H1 (cell line): ENCODE measurements at regions not wholly inside any gene's neighbourhood (a gene's known extent, or its start where the extent isn't known, plus 50 kb on each side); places are given as distances from the start of the nearest gene placed in this dataset.

Experiments
- CTCF ChIA-PET: fragments of 300-600 bp; sonication (Branson Sonifier 250); formaldehyde crosslinking; loops from one replicate; lab custom pipeline; 2021; ENCODE audit not compliant: partially characterized antibody; lab: Charles Lee
- POLR2A ChIA-PET: fragments of 300-600 bp; sonication (Branson Sonifier 250); formaldehyde crosslinking; loops from one replicate; lab custom pipeline; 2021; ENCODE audit warnings: inconsistent platforms; ENCODE audit not compliant: partially characterized antibody; lab: Charles Lee
- DNase-seq, 2 experiments: peaks; one replicate each; pipeline versions ENCODE4 v3.0.0 to v3.0.0-alpha.2; 2010 to 2022; ENCODE audit warnings: low spot score in 2 of 2, low read depth in 1 of 2, mixed read lengths in 1 of 2
- FAIRE-seq: peaks from 2 replicates; lab custom pipeline; 2011; peaks lifted over from hg19 to GRCh38; lab: Jason Lieb, UNC
- H2AFZ ChIP-seq: 2 replicates; pipeline ENCODE4 v1.8.1; 2012; ENCODE audit warnings: low read length, inconsistent platforms
- H2AK5ac ChIP-seq: 2 replicates; pipeline ENCODE4 v1.6.1; 2013; ENCODE audit warnings: low read depth, low read length
- H2BK120ac ChIP-seq: replicated peaks from 2 replicates; pipeline ENCODE3; 2013; ENCODE audit warnings: low read depth, low read length, inconsistent platforms
- H2BK12ac ChIP-seq: 2 replicates; pipeline ENCODE4 v1.6.1; 2013; ENCODE audit warnings: low read depth, low read length
- H2BK15ac ChIP-seq: 2 replicates; pipeline ENCODE4 v1.6.1; 2013; ENCODE audit warnings: low read length
- H2BK20ac ChIP-seq: 2 replicates; pipeline ENCODE4 v1.6.1; 2013; ENCODE audit warnings: low read length
- H2BK5ac ChIP-seq: 2 replicates; pipeline ENCODE4 v1.6.1; 2013; ENCODE audit warnings: low read depth, low read length
- H3K14ac ChIP-seq: 2 replicates; pipeline ENCODE4 v1.6.1; 2013; ENCODE audit warnings: inconsistent platforms; ENCODE audit not compliant: insufficient read length
- H3K18ac ChIP-seq: 2 replicates; pipeline ENCODE4 v1.6.1; 2013; ENCODE audit warnings: low read length; ENCODE audit errors: extremely low read depth
- H3K23ac ChIP-seq: 2 replicates; pipeline ENCODE4 v1.6.1; 2013; ENCODE audit warnings: inconsistent platforms; ENCODE audit not compliant: insufficient read length
- H3K23me2 ChIP-seq: 2 replicates; pipeline ENCODE4 v1.6.1; 2013; ENCODE audit warnings: low read depth, low read length
- H3K27ac ChIP-seq: 2 replicates; pipeline ENCODE4 v1.6.1; 2011; ENCODE audit warnings: low read depth, low read length, inconsistent platforms
- H3K27me3 ChIP-seq, 4 experiments: replicated peaks in 1 of 4; 1 replicate in 1 of 4; 2 replicates in 3 of 4; pipeline versions ENCODE4 v1.6.1 to v1.8.1; 2011 to 2013; ENCODE audit warnings: low read length in 3 of 4, mild to moderate bottlenecking in 3 of 4, inconsistent platforms in 2 of 4, mixed read lengths in 2 of 4, moderate library complexity in 1 of 4; ENCODE audit not compliant: control insufficient read depth in 3 of 4, insufficient read depth in 3 of 4; ENCODE audit errors: extremely low read depth in 1 of 4
- H3K36me3 ChIP-seq, 4 experiments: 2 replicates each; pipeline versions ENCODE4 v1.6.1 to v1.8.1; 2011 to 2013; ENCODE audit warnings: mild to moderate bottlenecking in 4 of 4, low read length in 3 of 4, moderate library complexity in 2 of 4, control low read depth in 1 of 4, inconsistent platforms in 1 of 4; ENCODE audit not compliant: insufficient read depth in 4 of 4, control insufficient read depth in 2 of 4
- H3K4ac ChIP-seq: replicated peaks from 2 replicates; pipeline ENCODE3; 2013; ENCODE audit warnings: low read length, low read depth, mixed read lengths, inconsistent platforms; ENCODE audit not compliant: insufficient read length
- H3K4me1 ChIP-seq, 4 experiments: replicated peaks in 1 of 4; 1 replicate in 1 of 4; 2 replicates in 3 of 4; pipeline versions ENCODE4 v1.6.1 to v1.8.1; 2011 to 2013; ENCODE audit warnings: low read length in 3 of 4, inconsistent platforms in 2 of 4, mixed read lengths in 1 of 4; ENCODE audit not compliant: insufficient read depth in 4 of 4, control insufficient read depth in 3 of 4
- H3K4me2 ChIP-seq, 2 experiments: 2 replicates each; pipeline versions ENCODE4 v1.6.1 to v1.8.1; 2011 to 2013; ENCODE audit warnings: low read depth in 2 of 2, low read length in 2 of 2, control low read depth in 1 of 2, inconsistent platforms in 1 of 2, mild to moderate bottlenecking in 1 of 2; ENCODE audit not compliant: insufficient read depth in 1 of 2
- H3K4me3 ChIP-seq, 4 experiments: fragments of 200-600, 300-600 bp in 1 of 4; sonication (generic), shearing (Covaris generic), sonication (Bioruptor Twin) in 1 of 4; 2 replicates each; pipeline versions ENCODE4 v1.5.1 to v1.8.1; 2011 to 2016; ENCODE audit warnings: low read length in 4 of 4, low read depth in 3 of 4, control low read depth in 2 of 4, inconsistent platforms in 2 of 4, mild to moderate bottlenecking in 2 of 4, mixed read lengths in 1 of 4, moderate library complexity in 1 of 4; ENCODE audit not compliant: insufficient read depth in 2 of 4; ENCODE audit errors: extremely low read depth in 1 of 4
- H3K56ac ChIP-seq: replicated peaks from 2 replicates; pipeline ENCODE3; 2013; ENCODE audit warnings: low read depth, mild to moderate bottlenecking, mixed read lengths, low read length, inconsistent platforms; ENCODE audit not compliant: insufficient read length
- H3K79me1 ChIP-seq: 2 replicates; pipeline ENCODE4 v1.6.1; 2013; ENCODE audit warnings: low read depth, low read length, control low read depth
- H3K79me2 ChIP-seq, 2 experiments: 2 replicates each; pipeline versions ENCODE4 v1.6.1 to v1.8.1; 2012 to 2013; ENCODE audit warnings: low read length in 2 of 2, mild to moderate bottlenecking in 2 of 2, inconsistent platforms in 1 of 2; ENCODE audit not compliant: insufficient read depth in 2 of 2, control insufficient read depth in 1 of 2
- H3K9ac ChIP-seq, 4 experiments: replicated peaks in 1 of 4; 1 replicate in 1 of 4; 2 replicates in 3 of 4; pipeline versions ENCODE4 v1.6.1 to v1.8.1; 2011 to 2013; ENCODE audit warnings: low read depth in 3 of 4, low read length in 3 of 4, control low read depth in 2 of 4, mild to moderate bottlenecking in 2 of 4, moderate library complexity in 2 of 4, inconsistent platforms in 1 of 4; ENCODE audit errors: extremely low read depth in 1 of 4
- H3K9me3 ChIP-seq, 2 experiments: 2 replicates each; pipeline versions ENCODE4 v1.6.1 to v1.8.1; 2012 to 2013; ENCODE audit warnings: mild to moderate bottlenecking in 2 of 2, moderate library complexity in 2 of 2, control low read depth in 1 of 2, inconsistent platforms in 1 of 2, low read depth in 1 of 2, low read length in 1 of 2, mixed read lengths in 1 of 2; ENCODE audit not compliant: insufficient read depth in 2 of 2
- H4K20me1 ChIP-seq, 2 experiments: replicated peaks in 1 of 2; 2 replicates each; pipeline versions ENCODE3 to v1.8.1; 2011 to 2013; ENCODE audit warnings: inconsistent platforms in 2 of 2, low read length in 2 of 2, mild to moderate bottlenecking in 1 of 2; ENCODE audit not compliant: insufficient read depth in 2 of 2, control insufficient read depth in 1 of 2
- H4K5ac ChIP-seq: 2 replicates; pipeline ENCODE4 v1.6.1; 2013; ENCODE audit warnings: low read length, low read depth, mixed read lengths, inconsistent platforms; ENCODE audit not compliant: insufficient read length
- H4K8ac ChIP-seq: 2 replicates; pipeline ENCODE4 v1.8.0; 2013; ENCODE audit warnings: mild to moderate bottlenecking, moderate library complexity, low read length, inconsistent platforms; ENCODE audit not compliant: insufficient read depth; ENCODE audit errors: extremely low read depth
- H4K91ac ChIP-seq: replicated peaks from 2 replicates; pipeline ENCODE3; 2013; ENCODE audit warnings: low read length, mixed read lengths, inconsistent platforms; ENCODE audit not compliant: insufficient read length
- JUND ChIP-seq: IDR thresholded peaks from 2 replicates; pipeline ENCODE4 v1.6.1; 2011; ENCODE audit warnings: mild to moderate bottlenecking, improper control_type of control experiment, low read length
- SAP30 ChIP-seq: fragments of 300-600 bp; sonication (generic); IDR thresholded peaks from 2 replicates; pipeline ENCODE4 v1.7.1; 2012; ENCODE audit warnings: low read length, moderate library complexity, mild to moderate bottlenecking, inconsistent platforms; ENCODE audit not compliant: insufficient read depth, insufficient replicate concordance
- TBP ChIP-seq: IDR thresholded peaks from 2 replicates; pipeline ENCODE4 v1.6.1; 2011; ENCODE audit warnings: low read depth, low read length, improper control_type of control experiment
- TEAD4 ChIP-seq: IDR thresholded peaks from 2 replicates; pipeline ENCODE4 v1.6.1; 2012; ENCODE audit warnings: low read depth, low read length, inconsistent platforms, mixed read lengths

DNA sequence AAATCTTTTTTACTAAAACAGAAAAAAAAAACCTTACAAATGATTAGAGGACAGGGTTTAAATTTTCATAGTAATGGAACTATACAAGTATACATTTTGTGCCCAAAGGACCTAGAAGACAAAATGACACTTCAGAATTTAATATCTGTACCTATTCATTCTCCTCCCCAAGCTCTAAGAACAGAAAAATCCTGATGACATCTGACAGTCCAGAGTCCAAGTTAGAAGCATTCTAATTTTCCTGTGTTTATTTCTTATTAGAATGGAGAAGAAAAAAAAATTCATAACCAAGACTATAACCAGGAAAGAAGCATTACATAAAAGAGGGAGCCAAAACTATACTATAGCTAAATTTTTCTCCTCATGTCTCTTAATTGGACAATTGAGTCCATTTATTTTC lies 138.9 kb upstream of the SLC13A1 start:
- Histone ChIP-seq H4K91ac (no peak overlapping the region), H3K27ac (no peak overlapping the region), H3K4me1 (no peaks in the 10 kb centered on the region), H3K9me3 (no peaks in the 10 kb centered on the region), H3K23ac (no peak overlapping the region), H2AFZ (no peak overlapping the region), H2BK15ac (no peak overlapping the region), H3K23me2 (no peaks in the 10 kb centered on the region), H3K79me2 (no peaks in the 10 kb centered on the region), H2BK120ac (no peak overlapping the region), H3K36me3 (no peaks in the 10 kb centered on the region), H2BK5ac (no peak overlapping the region), H4K5ac (no peak overlapping the region), H3K79me1 (no peaks in the 10 kb centered on the region), H3K14ac (no peak overlapping the region), H2BK20ac (no peak overlapping the region), H3K4me3 (no peak overlapping the region), H4K20me1 (no peaks in the 10 kb centered on the region), H2BK12ac (no peak overlapping the region), H2AK5ac (no peak overlapping the region), H3K9ac (no peak overlapping the region), H4K8ac (no peak overlapping the region), H3K27me3 (no peaks in the 10 kb centered on the region), H3K4me2 (no peak overlapping the region), H3K18ac (no peak overlapping the region), H3K56ac (no peak overlapping the region), H3K4ac (no peak overlapping the region)
- TF ChIP-seq SAP30 (no peak), JUND (no peak), TBP (no peak), TEAD4 (no peak)
- FAIRE-seq (no peak), DNase-seq (no peak)
- POLR2A ChIA-PET = no interaction called here
- CTCF ChIA-PET = interaction anchor here (1.3 kb wide), 1 partner anchor 23 kb away, joined by 4 read pairs; no protein-coding TSS in a partner anchor
